GM12891 (cell line): ENCODE measurements at regions not wholly inside any gene's neighbourhood (a gene's known extent, or its start where the extent isn't known, plus 50 kb on each side); places are given as distances from the start of the nearest gene placed in this dataset.
"Not testable (repeated sequence)": the region's sequence is repeated elsewhere in the genome, so short reads cannot be mapped to it uniquely, and the experiment has no call there.

Source experiments
- PAX5 ChIP-seq: IDR thresholded peaks from 2 replicates; pipeline ENCODE4 v1.6.1; 2011; ENCODE audit warnings: low read length, moderate library complexity, mild to moderate bottlenecking; ENCODE audit not compliant: insufficient read depth, severe bottlenecking
- POLR2A ChIP-seq: IDR thresholded peaks from 2 replicates; pipeline ENCODE4 v1.6.1; 2011; ENCODE audit warnings: low read depth, low read length, control low read depth
- POLR2AphosphoS5 ChIP-seq: IDR thresholded peaks from 2 replicates; pipeline ENCODE4 v1.6.1; 2011; ENCODE audit warnings: low read depth, low read length, control low read depth
- POU2F2 ChIP-seq: IDR thresholded peaks from 2 replicates; pipeline ENCODE4 v1.6.1; 2011; ENCODE audit warnings: low read depth, mild to moderate bottlenecking, control low read depth, low read length, moderate library complexity
- SPI1 ChIP-seq: IDR thresholded peaks from 2 replicates; pipeline ENCODE4 v1.6.1; 2011; ENCODE audit warnings: low read depth, low read length, control low read depth
- TAF1 ChIP-seq: IDR thresholded peaks from 2 replicates; pipeline ENCODE4 v1.6.1; 2011; ENCODE audit warnings: low read depth, low read length, control low read depth

GRCh38 chr4:189010452-189011217 lies 871.4 kb downstream of the TRIML1 start:
- not testable (repeated sequence) for TF ChIP-seq TAF1, POLR2AphosphoS5, SPI1, POLR2A, POU2F2, PAX5
